GM23338 (cell line): ENCODE measurements at regions not wholly inside any gene's neighbourhood (a gene's known extent, or its start where the extent isn't known, plus 50 kb on each side); places are given as distances from the start of the nearest gene placed in this dataset.

Experiments
- ATAC-seq: fragments of 200-7000 bp; cut with Tn5 transposase; 3 replicates; pipeline ENCODE4 v1.9.1; 2020
- DNase-seq: peaks from one replicate; pipeline ENCODE4 v3.0.0-alpha.2; 2015; ENCODE audit warnings: low spot score
- H2AFZ ChIP-seq: fragments of 200-600 bp; sonication (generic); 2 replicates; pipeline ENCODE4 v1.8.0; 2016; ENCODE audit warnings: antibody characterized with exemption, mild to moderate bottlenecking, moderate library complexity
- H3F3A ChIP-seq: fragments of 200-600 bp; sonication (generic); replicated peaks from 2 replicates; pipeline ENCODE4 v1.8.0; 2017; ENCODE audit warnings: antibody characterized with exemption, mixed run types, low read depth
- H3K27ac ChIP-seq: fragments of 200-600 bp; sonication (generic); 2 replicates; pipeline ENCODE4 v1.6.1; 2016; ENCODE audit warnings: low read depth
- H3K27me3 ChIP-seq: fragments of 200-600 bp; sonication (generic); 2 replicates; pipeline ENCODE4 v1.8.0; 2016; ENCODE audit warnings: mild to moderate bottlenecking, mixed run types, moderate library complexity; ENCODE audit not compliant: insufficient read depth
- H3K36me3 ChIP-seq: fragments of 200-600 bp; sonication (generic); 2 replicates; pipeline ENCODE4 v1.8.0; 2016; ENCODE audit warnings: mild to moderate bottlenecking; ENCODE audit not compliant: insufficient read depth
- H3K4me1 ChIP-seq: fragments of 200-600 bp; sonication (generic); 2 replicates; pipeline ENCODE4 v1.8.0; 2016; ENCODE audit warnings: mild to moderate bottlenecking, moderate library complexity; ENCODE audit not compliant: insufficient read depth
- H3K4me2 ChIP-seq: fragments of 200-600 bp; sonication (generic); 2 replicates; pipeline ENCODE4 v1.7.1; 2017; ENCODE audit warnings: mixed run types
- H3K4me3 ChIP-seq: fragments of 200-600 bp; sonication (generic); 2 replicates; pipeline ENCODE4 v1.6.1; 2016; ENCODE audit warnings: mixed run types
- H3K79me2 ChIP-seq: fragments of 200-600 bp; sonication (generic); replicated peaks from 2 replicates; pipeline ENCODE4 v1.8.0; 2017; ENCODE audit warnings: mild to moderate bottlenecking; ENCODE audit not compliant: insufficient read depth
- H3K9me2 ChIP-seq: fragments of 200-600 bp; sonication (generic); 2 replicates; pipeline ENCODE4 v1.8.0; 2017; ENCODE audit not compliant: insufficient read depth
- H4K20me1 ChIP-seq: fragments of 200-600 bp; sonication (generic); replicated peaks from 2 replicates; pipeline ENCODE4 v1.8.0; 2017; ENCODE audit warnings: mild to moderate bottlenecking; ENCODE audit not compliant: insufficient read depth
- H3K27ac Mint-ChIP-seq: 2 replicates; pipeline ENCODE4 v1.8.0; 2020; ENCODE audit warnings: inconsistent platforms, mild to moderate bottlenecking, moderate library complexity, mixed read lengths
- H3K27me3 Mint-ChIP-seq: 3 replicates; pipeline ENCODE4 v1.8.0; 2022; ENCODE audit warnings: low read depth, mild to moderate bottlenecking, moderate library complexity, mixed read lengths, inconsistent platforms; ENCODE audit not compliant: insufficient read depth, poor library complexity
- H3K36me3 Mint-ChIP-seq: 3 replicates; pipeline ENCODE4 v1.8.0; 2021; ENCODE audit warnings: low read depth, mild to moderate bottlenecking, inconsistent platforms, moderate library complexity, mixed read lengths
- H3K4me1 Mint-ChIP-seq: 3 replicates; pipeline ENCODE4 v1.8.0; 2020; ENCODE audit warnings: mild to moderate bottlenecking, inconsistent platforms, mixed read lengths
- H3K4me3 Mint-ChIP-seq: 3 replicates; pipeline ENCODE4 v1.8.0; 2021; ENCODE audit warnings: moderate library complexity, mild to moderate bottlenecking, inconsistent platforms, mixed read lengths
- H3K9me3 Mint-ChIP-seq: 3 replicates; pipeline ENCODE4 v1.8.0; 2020; ENCODE audit warnings: moderate library complexity, mild to moderate bottlenecking, inconsistent platforms, mixed read lengths
- CREB1 ChIP-seq: fragments of 250-450 bp; sonication (Bioruptor Pico); IDR thresholded peaks from 2 replicates; pipeline ENCODE4 v1.5.0; 2020; ENCODE audit warnings: low read depth, mild to moderate bottlenecking, moderate library complexity
- JUNB ChIP-seq: IDR thresholded peaks from one replicate; pipeline ENCODE4 v1.6.1; 2016; ENCODE audit warnings: antibody characterized with exemption; ENCODE audit not compliant: unreplicated experiment
- NANOG ChIP-seq: IDR thresholded peaks from 2 replicates; pipeline ENCODE4 v1.6.1; 2016; ENCODE audit warnings: antibody characterized with exemption, borderline replicate concordance
- ZNF114 ChIP-seq: fragments of 250-450 bp; sonication (Bioruptor Pico); IDR thresholded peaks from 2 replicates; pipeline ENCODE4 v1.5.0; 2020; ENCODE audit warnings: mild to moderate bottlenecking, moderate library complexity
- TF ChIP-seq, protein P1 (sequence below): IDR thresholded peaks from one replicate; pipeline ENCODE4 v1.6.1; 2018; ENCODE audit warnings: antibody characterized with exemption; ENCODE audit not compliant: unreplicated experiment
- TF ChIP-seq, protein P2 (sequence below): fragments of 250-450 bp; sonication (Bioruptor Pico); IDR thresholded peaks from 2 replicates; pipeline ENCODE4 v1.5.0; 2020; ENCODE audit warnings: mild to moderate bottlenecking, moderate library complexity
- TF ChIP-seq, protein P3 (sequence below): IDR thresholded peaks from 2 replicates; pipeline ENCODE4 v1.6.1; 2016; ENCODE audit warnings: antibody characterized with exemption

DNA sequence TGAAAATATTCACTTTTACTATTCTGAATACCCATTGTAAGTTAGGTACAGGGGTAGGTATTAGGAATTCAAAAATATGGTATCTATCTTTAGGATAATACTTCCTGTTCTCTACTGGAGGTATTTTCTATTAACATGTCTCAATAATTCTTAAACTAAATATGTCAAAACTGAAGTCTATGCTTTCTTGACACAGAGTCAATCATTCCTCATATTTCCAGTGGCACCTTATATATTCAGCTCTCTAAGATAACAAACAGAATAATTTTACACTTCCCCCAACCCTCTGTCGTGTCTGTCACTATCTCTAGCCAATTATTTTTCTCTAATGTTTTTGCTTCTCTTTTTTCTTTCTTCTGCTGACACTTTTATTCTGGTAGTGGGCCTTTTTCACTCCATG, 138.9 kb downstream of the TMEM26 start:
- no peaks in the 10 kb centered on the region for H3K36me3 Mint-ChIP-seq
- Histone ChIP-seq H3K4me3 (no peak overlapping the region), H2AFZ (no peak overlapping the region; the same call in 1 of the 2 replicates), H3K36me3 (no peaks in the 10 kb centered on the region), H3F3A (no peaks in the 10 kb centered on the region), H3K27me3 (no peaks in the 10 kb centered on the region), H3K27ac (no peak overlapping the region), H3K79me2 (no peaks in the 10 kb centered on the region), H3K9me2 (no peaks in the 10 kb centered on the region), H4K20me1 (no peaks in the 10 kb centered on the region), H3K4me2 (no peak overlapping the region), H3K4me1 (no peaks in the 10 kb centered on the region)
- no peak overlapping the region for H3K4me3 Mint-ChIP-seq
- no peaks in the 10 kb centered on the region for H3K27me3 Mint-ChIP-seq
- TF ChIP-seq, protein P1, sequence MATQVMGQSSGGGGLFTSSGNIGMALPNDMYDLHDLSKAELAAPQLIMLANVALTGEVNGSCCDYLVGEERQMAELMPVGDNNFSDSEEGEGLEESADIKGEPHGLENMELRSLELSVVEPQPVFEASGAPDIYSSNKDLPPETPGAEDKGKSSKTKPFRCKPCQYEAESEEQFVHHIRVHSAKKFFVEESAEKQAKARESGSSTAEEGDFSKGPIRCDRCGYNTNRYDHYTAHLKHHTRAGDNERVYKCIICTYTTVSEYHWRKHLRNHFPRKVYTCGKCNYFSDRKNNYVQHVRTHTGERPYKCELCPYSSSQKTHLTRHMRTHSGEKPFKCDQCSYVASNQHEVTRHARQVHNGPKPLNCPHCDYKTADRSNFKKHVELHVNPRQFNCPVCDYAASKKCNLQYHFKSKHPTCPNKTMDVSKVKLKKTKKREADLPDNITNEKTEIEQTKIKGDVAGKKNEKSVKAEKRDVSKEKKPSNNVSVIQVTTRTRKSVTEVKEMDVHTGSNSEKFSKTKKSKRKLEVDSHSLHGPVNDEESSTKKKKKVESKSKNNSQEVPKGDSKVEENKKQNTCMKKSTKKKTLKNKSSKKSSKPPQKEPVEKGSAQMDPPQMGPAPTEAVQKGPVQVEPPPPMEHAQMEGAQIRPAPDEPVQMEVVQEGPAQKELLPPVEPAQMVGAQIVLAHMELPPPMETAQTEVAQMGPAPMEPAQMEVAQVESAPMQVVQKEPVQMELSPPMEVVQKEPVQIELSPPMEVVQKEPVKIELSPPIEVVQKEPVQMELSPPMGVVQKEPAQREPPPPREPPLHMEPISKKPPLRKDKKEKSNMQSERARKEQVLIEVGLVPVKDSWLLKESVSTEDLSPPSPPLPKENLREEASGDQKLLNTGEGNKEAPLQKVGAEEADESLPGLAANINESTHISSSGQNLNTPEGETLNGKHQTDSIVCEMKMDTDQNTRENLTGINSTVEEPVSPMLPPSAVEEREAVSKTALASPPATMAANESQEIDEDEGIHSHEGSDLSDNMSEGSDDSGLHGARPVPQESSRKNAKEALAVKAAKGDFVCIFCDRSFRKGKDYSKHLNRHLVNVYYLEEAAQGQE: no peak
- H3K9me3 Mint-ChIP-seq: no peaks in the 10 kb centered on the region; the same call in 2 of the 3 replicates
- no peaks in the 10 kb centered on the region for H3K4me1 Mint-ChIP-seq
- no peak for ATAC-seq
- DNase-seq: no peak
- no peak overlapping the region for H3K27ac Mint-ChIP-seq

DNA sequence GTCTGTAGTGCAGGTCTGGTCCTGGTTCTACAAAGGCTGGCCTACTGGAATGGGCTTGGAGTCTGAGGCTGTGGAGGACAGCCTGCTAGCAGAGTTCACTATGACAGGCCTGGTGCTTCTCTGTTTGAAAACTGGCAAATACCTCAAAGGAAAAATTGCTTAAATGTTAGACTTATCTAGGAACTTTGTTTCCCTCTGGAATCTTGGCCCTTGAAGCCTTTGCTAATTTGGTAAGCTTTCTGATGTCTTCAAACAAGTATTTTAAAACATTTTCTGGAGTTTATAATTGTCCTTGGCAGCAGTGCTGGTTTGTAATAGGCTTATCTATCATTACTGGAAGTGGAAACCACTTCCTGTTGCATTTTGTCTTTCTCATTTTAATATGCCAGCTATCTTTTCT, 139.7 kb downstream of the TMEM26 start:
- Mint-ChIP-seq H3K9me3 (no peaks in the 10 kb centered on the region; the same call in 2 of the 3 replicates), H3K4me1 (no peaks in the 10 kb centered on the region), H3K4me3 (no peak overlapping the region), H3K27ac (no peak overlapping the region), H3K27me3 (no peaks in the 10 kb centered on the region), H3K36me3 (no peaks in the 10 kb centered on the region)
- Histone ChIP-seq H3K36me3 (no peaks in the 10 kb centered on the region), H4K20me1 (no peaks in the 10 kb centered on the region), H3K4me1 (no peaks in the 10 kb centered on the region), H3K4me2 (no peak overlapping the region), H3K79me2 (no peaks in the 10 kb centered on the region), H3K9me2 (no peaks in the 10 kb centered on the region), H3F3A (no peaks in the 10 kb centered on the region), H2AFZ (peak overlapping the region; percentile 4; the same call in 1 of the 2 replicates), H3K27me3 (no peaks in the 10 kb centered on the region), H3K27ac (no peak overlapping the region), H3K4me3 (no peak overlapping the region)
- DNase-seq: no peak
- no peak for ATAC-seq
- TF ChIP-seq, protein P2, sequence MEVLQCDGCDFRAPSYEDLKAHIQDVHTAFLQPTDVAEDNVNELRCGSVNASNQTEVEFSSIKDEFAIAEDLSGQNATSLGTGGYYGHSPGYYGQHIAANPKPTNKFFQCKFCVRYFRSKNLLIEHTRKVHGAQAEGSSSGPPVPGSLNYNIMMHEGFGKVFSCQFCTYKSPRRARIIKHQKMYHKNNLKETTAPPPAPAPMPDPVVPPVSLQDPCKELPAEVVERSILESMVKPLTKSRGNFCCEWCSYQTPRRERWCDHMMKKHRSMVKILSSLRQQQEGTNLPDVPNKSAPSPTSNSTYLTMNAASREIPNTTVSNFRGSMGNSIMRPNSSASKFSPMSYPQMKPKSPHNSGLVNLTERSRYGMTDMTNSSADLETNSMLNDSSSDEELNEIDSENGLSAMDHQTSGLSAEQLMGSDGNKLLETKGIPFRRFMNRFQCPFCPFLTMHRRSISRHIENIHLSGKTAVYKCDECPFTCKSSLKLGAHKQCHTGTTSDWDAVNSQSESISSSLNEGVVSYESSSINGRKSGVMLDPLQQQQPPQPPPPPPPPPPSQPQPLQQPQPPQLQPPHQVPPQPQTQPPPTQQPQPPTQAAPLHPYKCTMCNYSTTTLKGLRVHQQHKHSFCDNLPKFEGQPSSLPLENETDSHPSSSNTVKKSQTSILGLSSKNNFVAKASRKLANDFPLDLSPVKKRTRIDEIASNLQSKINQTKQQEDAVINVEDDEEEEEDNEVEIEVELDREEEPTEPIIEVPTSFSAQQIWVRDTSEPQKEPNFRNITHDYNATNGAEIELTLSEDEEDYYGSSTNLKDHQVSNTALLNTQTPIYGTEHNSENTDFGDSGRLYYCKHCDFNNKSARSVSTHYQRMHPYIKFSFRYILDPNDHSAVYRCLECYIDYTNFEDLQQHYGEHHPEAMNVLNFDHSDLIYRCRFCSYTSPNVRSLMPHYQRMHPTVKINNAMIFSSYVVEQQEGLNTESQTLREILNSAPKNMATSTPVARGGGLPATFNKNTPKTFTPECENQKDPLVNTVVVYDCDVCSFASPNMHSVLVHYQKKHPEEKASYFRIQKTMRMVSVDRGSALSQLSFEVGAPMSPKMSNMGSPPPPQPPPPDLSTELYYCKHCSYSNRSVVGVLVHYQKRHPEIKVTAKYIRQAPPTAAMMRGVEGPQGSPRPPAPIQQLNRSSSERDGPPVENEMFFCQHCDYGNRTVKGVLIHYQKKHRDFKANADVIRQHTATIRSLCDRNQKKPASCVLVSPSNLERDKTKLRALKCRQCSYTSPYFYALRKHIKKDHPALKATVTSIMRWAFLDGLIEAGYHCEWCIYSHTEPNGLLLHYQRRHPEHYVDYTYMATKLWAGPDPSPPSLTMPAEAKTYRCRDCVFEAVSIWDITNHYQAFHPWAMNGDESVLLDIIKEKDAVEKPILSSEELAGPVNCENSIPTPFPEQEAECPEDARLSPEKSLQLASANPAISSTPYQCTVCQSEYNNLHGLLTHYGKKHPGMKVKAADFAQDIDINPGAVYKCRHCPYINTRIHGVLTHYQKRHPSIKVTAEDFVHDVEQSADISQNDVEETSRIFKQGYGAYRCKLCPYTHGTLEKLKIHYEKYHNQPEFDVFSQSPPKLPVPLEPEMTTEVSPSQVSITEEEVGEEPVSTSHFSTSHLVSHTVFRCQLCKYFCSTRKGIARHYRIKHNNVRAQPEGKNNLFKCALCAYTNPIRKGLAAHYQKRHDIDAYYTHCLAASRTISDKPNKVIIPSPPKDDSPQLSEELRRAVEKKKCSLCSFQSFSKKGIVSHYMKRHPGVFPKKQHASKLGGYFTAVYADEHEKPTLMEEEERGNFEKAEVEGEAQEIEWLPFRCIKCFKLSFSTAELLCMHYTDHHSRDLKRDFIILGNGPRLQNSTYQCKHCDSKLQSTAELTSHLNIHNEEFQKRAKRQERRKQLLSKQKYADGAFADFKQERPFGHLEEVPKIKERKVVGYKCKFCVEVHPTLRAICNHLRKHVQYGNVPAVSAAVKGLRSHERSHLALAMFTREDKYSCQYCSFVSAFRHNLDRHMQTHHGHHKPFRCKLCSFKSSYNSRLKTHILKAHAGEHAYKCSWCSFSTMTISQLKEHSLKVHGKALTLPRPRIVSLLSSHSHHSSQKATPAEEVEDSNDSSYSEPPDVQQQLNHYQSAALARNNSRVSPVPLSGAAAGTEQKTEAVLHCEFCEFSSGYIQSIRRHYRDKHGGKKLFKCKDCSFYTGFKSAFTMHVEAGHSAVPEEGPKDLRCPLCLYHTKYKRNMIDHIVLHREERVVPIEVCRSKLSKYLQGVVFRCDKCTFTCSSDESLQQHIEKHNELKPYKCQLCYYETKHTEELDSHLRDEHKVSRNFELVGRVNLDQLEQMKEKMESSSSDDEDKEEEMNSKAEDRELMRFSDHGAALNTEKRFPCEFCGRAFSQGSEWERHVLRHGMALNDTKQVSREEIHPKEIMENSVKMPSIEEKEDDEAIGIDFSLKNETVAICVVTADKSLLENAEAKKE (CRISPR knock-in tag): no peak
- TF ChIP-seq NANOG (no peak), CREB1 (CRISPR knock-in tag) (no peak), ZNF114 (CRISPR knock-in tag) (no peak), JUNB (no peak)
- TF ChIP-seq, protein P1: no peak
- TF ChIP-seq, protein P3, sequence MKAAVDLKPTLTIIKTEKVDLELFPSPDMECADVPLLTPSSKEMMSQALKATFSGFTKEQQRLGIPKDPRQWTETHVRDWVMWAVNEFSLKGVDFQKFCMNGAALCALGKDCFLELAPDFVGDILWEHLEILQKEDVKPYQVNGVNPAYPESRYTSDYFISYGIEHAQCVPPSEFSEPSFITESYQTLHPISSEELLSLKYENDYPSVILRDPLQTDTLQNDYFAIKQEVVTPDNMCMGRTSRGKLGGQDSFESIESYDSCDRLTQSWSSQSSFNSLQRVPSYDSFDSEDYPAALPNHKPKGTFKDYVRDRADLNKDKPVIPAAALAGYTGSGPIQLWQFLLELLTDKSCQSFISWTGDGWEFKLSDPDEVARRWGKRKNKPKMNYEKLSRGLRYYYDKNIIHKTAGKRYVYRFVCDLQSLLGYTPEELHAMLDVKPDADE: no peak
